ENCODE measurements at regions not wholly inside any gene's neighbourhood (a gene's known extent, or its start where the extent isn't known, plus 50 kb on each side); places are given as distances from the start of the nearest gene placed in this dataset.
"Not testable (repeated sequence)": the region's sequence is repeated elsewhere in the genome, so short reads cannot be mapped to it uniquely, and the experiment has no call there.

GRCh38 chr4:169894767-169895166 is 131.4 kb downstream of the MFAP3L start:
- not testable (repeated sequence) for DNase-seq (ENCODE audit: low spot score)

DNA sequence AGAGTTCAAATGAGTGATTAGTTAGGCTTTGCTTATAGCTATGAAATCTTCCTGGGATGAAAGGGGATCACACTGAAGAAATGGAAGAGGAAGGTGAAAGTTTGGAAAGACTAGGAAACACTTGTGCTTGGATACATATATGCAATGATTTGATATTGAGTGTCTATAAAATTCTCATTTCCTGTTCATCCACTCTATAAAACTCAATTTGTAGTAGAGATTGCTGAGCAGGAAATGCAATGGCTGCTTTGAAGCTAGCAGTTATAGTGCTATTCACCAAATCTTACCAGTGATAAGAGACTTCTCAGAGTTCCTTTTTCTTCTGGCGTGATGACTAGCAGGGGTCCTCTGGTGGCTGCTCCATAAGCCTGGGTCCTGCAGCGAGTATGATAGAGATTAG is 128.1 kb upstream of the HPF1 start:
- no peak for DNase-seq (ENCODE audit: low spot score)

DNA sequence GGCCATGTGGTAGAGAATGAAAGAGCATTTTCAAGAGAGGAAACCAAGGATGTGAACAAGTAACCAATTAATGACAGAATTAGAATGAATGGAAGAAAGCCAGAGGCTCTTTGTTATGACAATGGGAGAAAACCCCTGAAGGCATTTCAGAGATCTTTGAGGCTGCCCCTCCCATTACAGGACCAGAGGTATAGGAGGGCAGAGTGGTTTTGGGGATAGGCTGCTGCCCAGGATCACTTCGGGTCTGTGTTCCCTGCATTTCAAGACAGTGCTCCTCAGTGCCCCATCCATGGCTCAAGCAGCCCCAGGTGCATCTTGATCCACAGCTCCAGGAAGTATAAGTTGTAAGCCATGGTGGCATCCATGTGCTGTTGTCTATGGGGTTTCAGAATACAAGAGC is 124.0 kb upstream of the HPF1 start:
- no peak for DNase-seq (ENCODE audit: low spot score)

GRCh38 chr4:169870507-169870906 is 112.8 kb upstream of the HPF1 start:
- no peak for DNase-seq (ENCODE audit: low spot score)

- DNase-seq (ENCODE audit: low spot score) = no peak
These were observed 111.7 kb upstream of the HPF1 start for GRCh38 chr4:169869490-169869889.

DNA sequence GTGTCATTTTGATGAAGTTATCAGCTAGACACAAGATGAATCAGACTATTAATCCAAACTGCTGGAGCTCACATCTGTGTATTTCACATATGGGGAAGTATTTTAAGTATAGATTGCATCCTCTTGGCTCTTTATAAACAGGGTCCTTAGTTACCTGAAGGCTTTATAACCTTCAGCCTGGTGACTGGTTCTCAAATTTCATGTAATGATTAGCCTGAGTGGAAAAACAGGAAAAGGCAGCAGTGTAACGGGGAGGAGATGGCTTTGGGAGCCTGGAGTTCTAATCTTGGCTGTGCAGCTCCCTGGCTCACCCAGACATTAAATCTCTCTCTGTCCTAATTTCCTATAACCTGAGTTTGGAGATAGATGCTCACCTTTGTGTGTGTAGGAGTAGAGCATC is 103.8 kb upstream of the HPF1 start:
- no peak for DNase-seq (ENCODE audit: low spot score)

- DNase-seq (ENCODE audit: low spot score) = no peak
These were observed 101.8 kb upstream of the HPF1 start for GRCh38 chr4:169859366-169860216.

DNA sequence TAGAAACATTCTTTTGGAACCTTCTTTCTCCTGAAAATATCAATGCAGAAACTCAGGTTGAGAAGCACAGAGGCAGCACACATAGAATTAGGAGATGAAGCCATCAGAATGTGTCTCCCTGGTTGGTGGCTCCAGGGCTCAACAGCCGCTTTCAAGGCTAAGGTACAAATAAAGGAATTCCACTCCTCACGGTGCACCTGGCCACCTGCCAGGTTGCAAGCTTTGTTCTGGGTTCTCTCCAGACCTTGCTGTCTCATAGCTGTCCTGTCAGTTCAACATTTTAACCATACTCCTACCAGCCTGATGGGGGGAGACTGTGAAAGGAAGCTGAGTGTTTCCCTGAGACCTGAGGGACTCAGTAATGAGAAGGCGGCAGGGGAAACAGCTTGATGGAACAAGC is 96.3 kb upstream of the HPF1 start:
- DNase-seq (ENCODE audit: low spot score) = no peak

- no peak for DNase-seq (ENCODE audit: low spot score)
These were observed 94.7 kb upstream of the HPF1 start for GRCh38 chr4:169852481-169852880.

DNA sequence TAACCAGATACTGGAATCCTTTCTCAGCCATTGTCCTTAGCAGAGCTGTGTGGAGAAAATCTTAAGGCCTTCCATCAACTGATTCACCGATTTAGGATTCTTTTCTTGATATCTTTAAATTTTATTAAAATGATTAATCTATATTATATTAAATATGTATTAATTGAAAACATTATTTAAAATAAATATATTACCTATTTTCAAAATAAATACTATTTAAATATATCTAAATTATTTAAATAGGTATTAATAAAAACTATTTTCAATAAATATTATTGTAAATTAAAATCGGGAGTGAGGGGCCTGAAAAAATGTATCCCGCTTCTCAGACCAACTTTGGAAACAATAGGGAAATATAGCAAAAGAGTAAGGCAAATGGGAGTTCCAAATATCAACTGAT is 94.0 kb upstream of the HPF1 start:
- DNase-seq (ENCODE audit: low spot score) = no peak

DNA sequence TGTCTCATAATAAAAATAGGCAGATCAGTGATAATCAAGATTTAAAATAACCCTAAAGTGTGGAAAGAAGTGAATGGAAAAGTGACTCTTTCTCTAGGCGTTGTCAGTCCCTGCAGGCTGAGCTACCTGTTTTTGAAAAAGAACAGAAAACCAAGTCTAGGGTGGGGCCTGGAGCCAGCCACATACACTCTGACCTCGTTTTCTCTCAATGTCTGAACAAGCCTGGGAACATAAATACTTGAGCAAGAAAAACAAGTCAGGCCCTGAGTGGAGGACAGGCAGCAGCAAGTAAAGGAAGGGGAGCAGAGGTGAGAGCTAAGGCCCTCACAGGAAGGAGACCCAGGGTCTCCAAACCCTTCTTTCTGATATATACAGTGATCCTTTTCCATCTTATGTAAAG is 91.7 kb upstream of the HPF1 start:
- DNase-seq (ENCODE audit: low spot score) = no peak

- DNase-seq (ENCODE audit: low spot score) = no peak
These were observed 90.3 kb upstream of the HPF1 start for GRCh38 chr4:169848018-169848417.

GRCh38 chr4:169847171-169847570 is 89.4 kb upstream of the HPF1 start:
- DNase-seq (ENCODE audit: low spot score) = no peak

GRCh38 chr4:169846396-169846795 is 88.7 kb upstream of the HPF1 start:
- DNase-seq (ENCODE audit: low spot score) = no peak

DNA sequence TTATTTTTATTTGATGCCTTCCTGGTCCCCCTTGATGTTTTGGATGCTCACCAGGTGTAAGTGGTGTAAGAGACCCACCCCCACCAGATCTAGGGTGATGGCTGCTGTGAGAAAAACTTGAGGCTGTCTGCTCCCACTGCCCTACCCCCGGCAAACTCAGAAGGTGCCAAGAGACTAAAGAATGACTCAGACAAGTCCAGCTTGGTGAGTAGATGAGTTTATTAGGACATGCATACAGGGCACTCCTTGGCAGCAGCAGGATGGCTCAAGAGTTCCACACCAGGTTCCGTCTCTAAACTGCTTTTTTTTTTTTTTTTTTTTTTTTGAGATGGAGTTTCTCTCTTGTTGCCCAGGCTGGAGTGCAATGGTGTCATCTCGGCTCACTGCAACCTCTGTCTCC is 84.0 kb upstream of the HPF1 start:
- no peak for DNase-seq (ENCODE audit: low spot score)

- DNase-seq (ENCODE audit: low spot score) = no peak
These were observed 82.8 kb upstream of the HPF1 start for GRCh38 chr4:169840554-169840953.

GRCh38 chr4:169828329-169828728 is 70.6 kb upstream of the HPF1 start:
- not testable (repeated sequence) for DNase-seq (ENCODE audit: low spot score)

- DNase-seq (ENCODE audit: low spot score) = no peak
These were observed 69.0 kb upstream of the HPF1 start for GRCh38 chr4:169826634-169827187.

GRCh38 chr4:169823685-169824084 is 65.9 kb upstream of the HPF1 start:
- no peak for DNase-seq (ENCODE audit: low spot score)

DNA sequence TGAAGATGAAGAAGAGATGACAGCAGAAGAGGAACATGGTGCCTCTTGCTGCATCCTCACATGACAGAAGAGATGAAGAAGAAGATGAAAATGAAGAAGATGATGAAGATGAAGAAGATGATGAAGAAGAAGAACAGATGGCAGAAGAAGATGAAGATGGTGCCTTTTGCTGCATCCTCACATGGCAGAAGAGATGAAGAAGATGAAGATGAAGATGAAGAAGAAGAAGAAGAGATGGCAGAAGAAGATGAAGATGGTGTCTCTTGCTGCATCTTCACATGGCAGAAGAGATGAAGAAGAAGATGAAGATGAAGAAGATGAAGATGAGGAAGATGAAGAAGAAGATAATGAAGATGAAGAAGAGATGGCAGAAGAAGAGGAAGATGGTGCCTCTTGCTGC is 63.7 kb upstream of the HPF1 start:
- DNase-seq (ENCODE audit: low spot score) = no peak

DNA sequence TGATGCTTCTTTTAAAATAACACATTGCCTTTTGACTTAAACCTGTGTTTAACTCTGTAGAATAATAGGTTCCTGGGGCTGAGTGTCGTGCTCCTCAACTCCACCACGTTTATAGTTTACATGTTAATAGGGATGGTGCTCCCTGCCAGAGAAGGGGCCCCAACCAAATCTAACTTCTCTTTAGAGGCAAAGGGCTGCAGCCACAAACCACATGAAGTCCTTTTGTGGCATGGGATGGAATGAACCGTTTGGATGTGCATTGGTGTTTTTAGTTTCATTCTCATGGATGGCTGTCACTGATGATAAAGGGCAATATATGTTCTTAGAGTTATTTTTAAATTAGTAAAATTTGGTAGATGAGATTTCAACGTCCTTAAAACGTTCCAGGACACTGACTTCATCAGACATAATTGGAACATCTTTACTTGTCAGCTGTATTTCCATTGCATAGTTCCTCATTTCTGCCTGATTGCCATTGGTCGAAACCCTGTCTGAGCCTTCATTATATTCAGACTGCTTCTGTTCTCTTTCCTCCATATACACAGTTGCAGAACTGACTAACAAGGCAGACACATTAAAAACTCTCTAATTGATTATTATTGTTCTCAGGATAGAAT is 60.4 kb upstream of the HPF1 start:
- DNase-seq (ENCODE audit: low spot score) = no peak

DNA sequence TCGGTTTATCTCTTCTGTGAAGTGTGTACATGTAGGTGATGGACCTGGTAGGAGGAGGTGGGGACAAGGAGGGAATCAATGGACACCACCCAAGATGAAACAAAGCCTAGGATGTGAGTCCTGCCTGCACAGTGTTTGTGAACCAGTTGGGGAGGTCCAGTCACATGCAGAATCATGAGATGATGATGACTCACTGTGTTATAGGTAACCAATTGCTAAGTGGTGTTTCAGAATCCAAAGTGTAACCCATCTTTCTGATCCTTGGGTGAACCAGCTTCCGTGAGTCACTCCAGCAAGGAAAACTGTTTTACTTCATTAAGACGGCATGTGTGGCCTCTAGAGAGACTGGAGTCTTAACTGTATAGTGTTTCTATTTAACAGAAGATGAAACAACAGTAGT is 57.9 kb upstream of the HPF1 start:
- no peak for DNase-seq (ENCODE audit: low spot score)

DNA sequence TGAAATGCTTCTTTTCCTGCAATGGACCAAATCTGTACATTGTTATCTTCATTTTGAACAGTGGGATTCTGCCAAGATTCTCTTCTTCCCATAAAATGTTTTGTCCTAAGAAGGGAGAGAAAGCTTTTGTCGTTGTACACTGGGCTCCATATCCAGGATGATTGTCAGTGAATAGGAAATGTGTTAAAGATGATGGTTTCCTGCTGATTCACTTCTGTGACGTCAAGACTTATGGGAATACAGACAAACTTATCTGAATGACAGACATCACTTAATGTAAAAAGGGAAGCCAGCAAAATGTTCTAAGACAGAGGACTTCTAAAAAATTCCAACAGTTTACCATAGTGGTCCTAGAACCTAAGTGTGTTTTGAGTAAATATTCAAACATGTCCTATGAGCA is 53.7 kb upstream of the HPF1 start:
- no peak for DNase-seq (ENCODE audit: low spot score)
